ENCODE measurements at regions not wholly inside any gene's neighbourhood (a gene's known extent, or its start where the extent isn't known, plus 50 kb on each side); places are given as distances from the start of the nearest gene placed in this dataset.

- no peak for TF ChIP-seq CTCF (conservative IDR thresholded peaks at IDR 0.05; ENCODE audit: low read depth, low read length)
- TF ChIP-seq EZH2 (IDR thresholded peaks at IDR 0.05; ENCODE audit: low read length, unreplicated experiment), result no peak
Observed at GRCh38 chr5:129322968-129323367, 137.1 kb upstream of the ADAMTS19 start.
